Calu3 (cell line): ENCODE measurements at regions not wholly inside any gene's neighbourhood (a gene's known extent, or its start where the extent isn't known, plus 50 kb on each side); places are given as distances from the start of the nearest gene placed in this dataset.

ENCODE experiments used
- BruUV-seq: library from RNA; stranded (reverse); fragments of 400-500 nt; replicated peaks from 2 replicates; lab custom pipeline; 2021; lab: Mats Ljungman, UMichigan
- CTCF ChIA-PET: fragments of 300-600 bp; sonication (Branson Sonifier 250); formaldehyde crosslinking; loops from one replicate; lab custom pipeline; 2022; ENCODE audit warnings: antibody characterized with exemption; lab: Charles Lee
- DNase-seq: peaks from one replicate; pipeline ENCODE4 v3.0.0; 2022
- H3K27ac Mint-ChIP-seq: one replicate; pipeline ENCODE4 v1.8.0; 2022; ENCODE audit warnings: mixed read lengths; ENCODE audit not compliant: unreplicated experiment
- H3K27me3 Mint-ChIP-seq: one replicate; pipeline ENCODE4 v1.8.0; 2022; ENCODE audit warnings: mixed read lengths; ENCODE audit not compliant: unreplicated experiment
- H3K36me3 Mint-ChIP-seq: one replicate; pipeline ENCODE4 v1.8.0; 2022; ENCODE audit warnings: mild to moderate bottlenecking, moderate library complexity, mixed read lengths; ENCODE audit not compliant: insufficient read depth, unreplicated experiment
- H3K4me1 Mint-ChIP-seq: one replicate; pipeline ENCODE4 v1.8.0; 2022; ENCODE audit warnings: mild to moderate bottlenecking, low read depth, mixed read lengths; ENCODE audit not compliant: unreplicated experiment
- H3K4me3 Mint-ChIP-seq: one replicate; pipeline ENCODE4 v1.8.0; 2022; ENCODE audit warnings: mild to moderate bottlenecking, low read depth, moderate library complexity, mixed read lengths; ENCODE audit not compliant: unreplicated experiment
- H3K9me3 Mint-ChIP-seq: one replicate; pipeline ENCODE4 v1.8.0; 2022; ENCODE audit warnings: low read depth, mixed read lengths; ENCODE audit not compliant: unreplicated experiment
- CTCF ChIP-seq: fragments of 200-600 bp; IDR thresholded peaks from one replicate; pipeline ENCODE4 v1.8.0; 2022; ENCODE audit warnings: antibody characterized with exemption; ENCODE audit not compliant: unreplicated experiment
- intact Hi-C: fragments of 100-400 bp; cut with micrococcal nuclease; formaldehyde crosslinking; loops from one replicate; pipeline ENCODE4 v1.10.0; 2022; ENCODE audit not compliant: unreplicated experiment

GRCh38 chr10:7085147-7085912, 325.5 kb downstream of the SFMBT2 start:
- BruUV-seq = no TSS peak
- DNase-seq = no peak
- H3K27me3 Mint-ChIP-seq = peaks cover 95% of the 10 kb centered on the region
- H3K9me3 Mint-ChIP-seq = no peaks in the 10 kb centered on the region
- TF ChIP-seq CTCF = no peak
- CTCF ChIA-PET = no interaction called here
- no peaks in the 10 kb centered on the region for H3K36me3 Mint-ChIP-seq
- H3K4me3 Mint-ChIP-seq = no peak overlapping the region
- intact Hi-C loops = no loop called here
- H3K4me1 Mint-ChIP-seq = peaks cover 9% of the 10 kb centered on the region
- no peak overlapping the region for H3K27ac Mint-ChIP-seq

GRCh38 chr10:7084280-7085005, 326.4 kb downstream of the SFMBT2 start:
- no peak for TF ChIP-seq CTCF
- Mint-ChIP-seq H3K27me3 (peaks cover 96% of the 10 kb centered on the region), H3K36me3 (no peaks in the 10 kb centered on the region), H3K9me3 (no peaks in the 10 kb centered on the region), H3K4me1 (peaks cover 9% of the 10 kb centered on the region), H3K4me3 (no peak overlapping the region), H3K27ac (no peak overlapping the region)
- no TSS peak for BruUV-seq
- intact Hi-C loops = no loop called here
- CTCF ChIA-PET = no interaction called here
- DNase-seq = no peak

GRCh38 chr10:7082967-7083366, 327.9 kb downstream of the SFMBT2 start:
- Mint-ChIP-seq H3K9me3 (no peaks in the 10 kb centered on the region), H3K27me3 (peaks cover 83% of the 10 kb centered on the region), H3K36me3 (no peaks in the 10 kb centered on the region), H3K4me3 (no peak overlapping the region), H3K4me1 (peaks cover 9% of the 10 kb centered on the region), H3K27ac (no peak overlapping the region)
- intact Hi-C loops = no loop called here
- no peak for TF ChIP-seq CTCF
- no TSS peak for BruUV-seq
- no peak for DNase-seq
- CTCF ChIA-PET = no interaction called here

GRCh38 chr10:7077880-7078279, 333.0 kb downstream of the SFMBT2 start:
- TF ChIP-seq CTCF = no peak
- BruUV-seq = no TSS peak
- DNase-seq = no peak
- H3K9me3 Mint-ChIP-seq = no peaks in the 10 kb centered on the region
- intact Hi-C loops = no loop called here
- H3K4me3 Mint-ChIP-seq = no peak overlapping the region
- H3K27ac Mint-ChIP-seq = no peak overlapping the region
- peaks cover 9% of the 10 kb centered on the region for H3K4me1 Mint-ChIP-seq
- CTCF ChIA-PET = no interaction called here
- H3K36me3 Mint-ChIP-seq = no peaks in the 10 kb centered on the region
- H3K27me3 Mint-ChIP-seq = peaks cover 83% of the 10 kb centered on the region
